ENCODE measurements at regions not wholly inside any gene's neighbourhood (a gene's known extent, or its start where the extent isn't known, plus 50 kb on each side); places are given as distances from the start of the nearest gene placed in this dataset.

DNA sequence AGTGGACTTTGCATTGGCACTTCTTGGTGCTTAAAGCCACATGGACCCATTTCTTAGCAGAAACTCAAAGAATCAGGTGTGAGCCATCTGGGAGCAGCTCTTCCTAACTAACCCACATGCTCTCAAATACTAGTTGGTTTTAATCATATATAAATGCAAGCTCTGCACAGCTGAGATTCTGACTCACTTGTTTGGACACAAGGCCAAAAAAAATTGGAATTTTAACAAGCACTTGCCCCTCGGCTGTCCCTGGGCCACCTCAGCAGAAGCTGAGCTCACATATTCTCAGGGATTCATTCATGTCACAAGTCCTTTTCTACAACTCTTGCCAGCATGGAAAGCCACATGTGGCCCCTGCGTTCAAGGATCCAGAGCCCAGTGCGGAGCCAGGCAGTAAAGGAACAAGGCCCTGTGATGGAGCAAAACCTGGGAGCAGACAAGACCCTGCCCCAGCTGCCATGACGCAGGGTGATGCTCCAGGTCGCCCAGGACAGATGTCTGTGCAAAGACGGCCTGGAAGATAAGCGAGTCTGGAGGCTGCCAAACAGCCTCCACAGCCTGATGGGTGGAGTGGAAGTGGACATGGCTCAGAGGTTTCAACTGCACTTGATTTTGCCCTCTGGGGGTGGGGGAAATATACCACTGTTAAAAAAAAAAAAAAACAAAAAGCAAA lies 266.5 kb downstream of the EIPR1 start:
- no peak for FAIRE-seq

More for the DNA sequence above, 266.5 kb downstream of the EIPR1 start:
- H3K36me3 ChIP-seq (ENCODE audit: control insufficient read depth in 2 of 4, insufficient read depth in 4 of 4, low read length in 3 of 4), result peaks cover 0 to 6% (median 0%) of the 10 kb centered on the region in 4 experiments; a peak in 1 of 8 replicates
- H3K14ac ChIP-seq (ENCODE audit: insufficient read length), result no peak overlapping the region
- no peaks in the 10 kb centered on the region for H3K27me3 ChIP-seq (replicated peaks in 1 of 4; ENCODE audit: control insufficient read depth in 3 of 4, extremely low read depth in 1 of 4, insufficient read depth in 3 of 4, low read length in 3 of 4)
- H2BK5ac ChIP-seq (ENCODE audit: low read depth, low read length), result no peak overlapping the region
- CTCF ChIA-PET (ENCODE audit: partially characterized antibody), result no interaction called here
- no peak overlapping the region for H3K27ac ChIP-seq (ENCODE audit: low read depth, low read length)
- H2BK120ac ChIP-seq (replicated peaks; ENCODE audit: low read depth, low read length), result no peak overlapping the region
- 0 out of 7 replicates have a peak, but pooled peaks cover 0 to 2% (median 0%) of the 10 kb centered on the region in 4 experiments for H3K4me1 ChIP-seq (replicated peaks in 1 of 4; ENCODE audit: control insufficient read depth in 3 of 4, insufficient read depth in 4 of 4, low read length in 3 of 4)
- H3K4ac ChIP-seq (replicated peaks; ENCODE audit: insufficient read length, low read depth, low read length), result no peak overlapping the region
- POLR2A ChIA-PET (ENCODE audit: partially characterized antibody), result no interaction called here
- no peak overlapping the region for H3K4me2 ChIP-seq (ENCODE audit: insufficient read depth in 1 of 2, low read depth in 2 of 2, low read length in 2 of 2)
- peaks cover 0 to 9% of the 10 kb centered on the region in 2 experiments for H4K20me1 ChIP-seq (replicated peaks in 1 of 2; ENCODE audit: control insufficient read depth in 1 of 2, insufficient read depth in 2 of 2, low read length in 2 of 2)
- no peak overlapping the region for H4K8ac ChIP-seq (ENCODE audit: extremely low read depth, insufficient read depth, low read length)
- no peak overlapping the region for H2BK12ac ChIP-seq (ENCODE audit: low read depth, low read length)
- no peak overlapping the region for H2AFZ ChIP-seq (ENCODE audit: low read length)
- H3K18ac ChIP-seq (ENCODE audit: extremely low read depth, low read length), result no peak overlapping the region
- no peak overlapping the region for H3K56ac ChIP-seq (replicated peaks; ENCODE audit: insufficient read length, low read depth, low read length)
- TF ChIP-seq ASH2L (IDR thresholded peaks at IDR 0.05; ENCODE audit: low read length) (no peak), EP300 (IDR thresholded peaks at IDR 0.05; ENCODE audit: borderline replicate concordance in 1 of 2, low read depth in 2 of 2, low read length in 2 of 2) (no peak), SP1 (IDR thresholded peaks at IDR 0.05; ENCODE audit: low read depth, low read length) (no peak), EZH2 (IDR thresholded peaks at IDR 0.05; ENCODE audit: low read depth, low read length, severe bottlenecking) (no peak), KDM4A (IDR thresholded peaks at IDR 0.05; ENCODE audit: low read depth, low read length, severe bottlenecking) (no peak), YY1 (IDR thresholded peaks at IDR 0.05; ENCODE audit: low read depth, low read length) (no peak), CHD2 (IDR thresholded peaks at IDR 0.05; ENCODE audit: low read length) (no peak), HDAC6 (IDR thresholded peaks at IDR 0.05; ENCODE audit: low read depth, low read length) (no peak), CHD1 (IDR thresholded peaks at IDR 0.05; ENCODE audit: low read depth, low read length) (no peak)
- TF ChIP-seq, protein P1, sequence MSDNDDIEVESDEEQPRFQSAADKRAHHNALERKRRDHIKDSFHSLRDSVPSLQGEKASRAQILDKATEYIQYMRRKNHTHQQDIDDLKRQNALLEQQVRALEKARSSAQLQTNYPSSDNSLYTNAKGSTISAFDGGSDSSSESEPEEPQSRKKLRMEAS (IDR thresholded peaks at IDR 0.05), result no peak
- no peak overlapping the region for H4K91ac ChIP-seq (replicated peaks; ENCODE audit: insufficient read length, low read length)
- peak in 1 of 2 experiments; percentile 20 for DNase-seq (ENCODE audit: low read depth in 1 of 2, low spot score in 2 of 2)
- no peak overlapping the region for H3K4me3 ChIP-seq (ENCODE audit: extremely low read depth in 1 of 4, insufficient read depth in 2 of 4, low read depth in 3 of 4, low read length in 4 of 4)
- no peaks in the 10 kb centered on the region; the same call in 1 of the 2 replicates for H3K23me2 ChIP-seq (ENCODE audit: low read depth, low read length)
- peaks cover 0 to 9% of the 10 kb centered on the region in 2 experiments; a peak in 2 of 4 replicates for H3K9me3 ChIP-seq (ENCODE audit: insufficient read depth in 2 of 2, low read depth in 1 of 2, low read length in 1 of 2)
- H2AK5ac ChIP-seq (ENCODE audit: low read depth, low read length), result no peak overlapping the region
- no peak overlapping the region for H3K9ac ChIP-seq (replicated peaks in 1 of 4; ENCODE audit: extremely low read depth in 1 of 4, low read depth in 3 of 4, low read length in 3 of 4)
- no peak overlapping the region for H2BK15ac ChIP-seq (ENCODE audit: low read length)
- H3K79me1 ChIP-seq (ENCODE audit: low read depth, low read length), result no peaks in the 10 kb centered on the region
- peaks cover 0 to 9% of the 10 kb centered on the region in 2 experiments; a peak in 2 of 4 replicates for H3K79me2 ChIP-seq (ENCODE audit: control insufficient read depth in 1 of 2, insufficient read depth in 2 of 2, low read length in 2 of 2)
- H4K5ac ChIP-seq (ENCODE audit: insufficient read length, low read depth, low read length), result no peak overlapping the region
- WGBS, 2 experiments (ENCODE audit: extremely low coverage in 1 of 2, insufficient coverage in 1 of 2, insufficient read length in 1 of 2, insufficient replicate concordance in 2 of 2, low coverage in 1 of 2, low lambda C conversion rate in 2 of 2, missing lambda C conversion rate in 1 of 2), result 88% methylated on average over 7 of the region's 7 CpGs; no CpG with 5 or more reads in 1 of the 2 experiments
- no peak overlapping the region for H3K23ac ChIP-seq (ENCODE audit: insufficient read length)
- H2BK20ac ChIP-seq (ENCODE audit: low read length), result no peak overlapping the region

Data from H1 (cell line).